ENCODE measurements at regions not wholly inside any gene's neighbourhood (a gene's known extent, or its start where the extent isn't known, plus 50 kb on each side); places are given as distances from the start of the nearest gene placed in this dataset.

GRCh38 chr5:125140855-125141254 lies 394.4 kb upstream of the ZNF608 start:
- H3K36me3 ChIP-seq, result no peaks in the 10 kb centered on the region
- DNase-seq, result no peak
- no peaks in the 10 kb centered on the region for H3K9me3 ChIP-seq
- TF ChIP-seq CTCF (IDR thresholded peaks at IDR 0.05) (no peak), POLR2A (IDR thresholded peaks at IDR 0.05) (no peak)
- no peak overlapping the region for H3K4me3 ChIP-seq
- no peaks in the 10 kb centered on the region for H3K27me3 ChIP-seq
- intact Hi-C loops (cut with DNase I; ENCODE audit: low total_unique reads), result no loop called here
- no peak overlapping the region for H3K27ac ChIP-seq
- no peaks in the 10 kb centered on the region for H3K4me1 ChIP-seq

- H3K4me1 ChIP-seq, result no peaks in the 10 kb centered on the region
- H3K27ac ChIP-seq, result no peak overlapping the region
- H3K9me3 ChIP-seq, result no peaks in the 10 kb centered on the region
- no peaks in the 10 kb centered on the region for H3K36me3 ChIP-seq
- H3K4me3 ChIP-seq, result no peak overlapping the region
- intact Hi-C loops (cut with DNase I; ENCODE audit: low total_unique reads), result no loop called here
- TF ChIP-seq POLR2A (IDR thresholded peaks at IDR 0.05) (no peak), CTCF (IDR thresholded peaks at IDR 0.05) (no peak)
- no peak for DNase-seq
- H3K27me3 ChIP-seq, result no peaks in the 10 kb centered on the region
Measured at GRCh38 chr5:125142458-125142857, 396.0 kb upstream of the ZNF608 start.

- intact Hi-C loops (cut with DNase I; ENCODE audit: low total_unique reads), result no loop called here
- no peak overlapping the region for H3K4me3 ChIP-seq
- no peak overlapping the region for H3K27ac ChIP-seq
- TF ChIP-seq CTCF (IDR thresholded peaks at IDR 0.05) (no peak), POLR2A (IDR thresholded peaks at IDR 0.05) (no peak)
- H3K4me1 ChIP-seq, result no peaks in the 10 kb centered on the region
- H3K9me3 ChIP-seq, result no peaks in the 10 kb centered on the region
- H3K27me3 ChIP-seq, result no peaks in the 10 kb centered on the region
- no peak for DNase-seq
- no peaks in the 10 kb centered on the region for H3K36me3 ChIP-seq
Measured at GRCh38 chr5:125143011-125143410, 396.6 kb upstream of the ZNF608 start.

- H3K4me3 ChIP-seq, result no peak overlapping the region
- H3K27ac ChIP-seq, result no peak overlapping the region
- no peaks in the 10 kb centered on the region for H3K4me1 ChIP-seq
- no peaks in the 10 kb centered on the region for H3K27me3 ChIP-seq
- no peak for DNase-seq
- H3K36me3 ChIP-seq, result no peaks in the 10 kb centered on the region
- TF ChIP-seq CTCF (IDR thresholded peaks at IDR 0.05) (no peak), POLR2A (IDR thresholded peaks at IDR 0.05) (no peak)
- H3K9me3 ChIP-seq, result no peaks in the 10 kb centered on the region
- intact Hi-C loops (cut with DNase I; ENCODE audit: low total_unique reads), result no loop called here
Measured at GRCh38 chr5:125148076-125148475, 401.6 kb upstream of the ZNF608 start.

- intact Hi-C loops (cut with DNase I; ENCODE audit: low total_unique reads), result no loop called here
- TF ChIP-seq POLR2A (IDR thresholded peaks at IDR 0.05), result no peak
- TF ChIP-seq CTCF (IDR thresholded peaks at IDR 0.05), result no peak
- Histone ChIP-seq H3K4me3 (no peak overlapping the region), H3K4me1 (no peaks in the 10 kb centered on the region), H3K9me3 (no peaks in the 10 kb centered on the region), H3K36me3 (no peaks in the 10 kb centered on the region), H3K27ac (no peak overlapping the region), H3K27me3 (no peaks in the 10 kb centered on the region)
- DNase-seq, result no peak
Measured at GRCh38 chr5:125148706-125149105, 402.3 kb upstream of the ZNF608 start.
